Hepatocyte (in vitro differentiated cells): ENCODE measurements at regions not wholly inside any gene's neighbourhood (a gene's known extent, or its start where the extent isn't known, plus 50 kb on each side); places are given as distances from the start of the nearest gene placed in this dataset.

Experiments used
- DNase-seq: peaks from one replicate; pipeline ENCODE4 v3.0.0-alpha.2; 2016; ENCODE audit warnings: low spot score
- H2AFZ ChIP-seq: fragments of 200-600 bp; sonication (generic); 2 replicates; pipeline ENCODE4 v1.6.0; 2016; ENCODE audit warnings: antibody characterized with exemption, mild to moderate bottlenecking
- H3K27ac ChIP-seq: fragments of 200-600 bp; sonication (generic); 2 replicates; pipeline ENCODE4 v1.5.1; 2016; ENCODE audit warnings: mild to moderate bottlenecking
- H3K27me3 ChIP-seq: fragments of 200-600 bp; sonication (generic); 2 replicates; pipeline ENCODE4 v1.6.1; 2016
- H3K36me3 ChIP-seq: fragments of 200-600 bp; sonication (generic); replicated peaks from 2 replicates; pipeline ENCODE4 v1.5.1; 2016; ENCODE audit warnings: low read depth; ENCODE audit not compliant: insufficient read depth
- H3K4me1 ChIP-seq: fragments of 200-600 bp; sonication (generic); 2 replicates; pipeline ENCODE4 v1.5.1; 2016; ENCODE audit warnings: mild to moderate bottlenecking, moderate library complexity; ENCODE audit not compliant: insufficient read depth
- H3K4me2 ChIP-seq: fragments of 200-600 bp; sonication (generic); 2 replicates; pipeline ENCODE4 v1.6.0; 2016
- H3K4me3 ChIP-seq: fragments of 200-600 bp; sonication (generic); 2 replicates; pipeline ENCODE4 v1.5.1; 2016; ENCODE audit warnings: mild to moderate bottlenecking
- H3K79me2 ChIP-seq: fragments of 200-600 bp; sonication (generic); 2 replicates; pipeline ENCODE4 v1.6.0; 2017; ENCODE audit warnings: mild to moderate bottlenecking
- H3K9me2 ChIP-seq: fragments of 200-600 bp; sonication (generic); replicated peaks from 2 replicates; pipeline ENCODE4 v1.6.0; 2017; ENCODE audit warnings: mild to moderate bottlenecking; ENCODE audit not compliant: insufficient read depth
- H3K9me3 ChIP-seq: fragments of 200-600 bp; sonication (generic); 2 replicates; pipeline ENCODE4 v1.5.1; 2016; ENCODE audit warnings: low read depth, mild to moderate bottlenecking
- H4K20me1 ChIP-seq: fragments of 200-600 bp; sonication (generic); 2 replicates; pipeline ENCODE4 v1.6.0; 2016; ENCODE audit warnings: mild to moderate bottlenecking; ENCODE audit not compliant: insufficient read depth, poor library complexity, severe bottlenecking
- EZH2 ChIP-seq: fragments of 200-600 bp; sonication (generic); IDR thresholded peaks from 2 replicates; pipeline ENCODE4 v1.6.1; 2016; ENCODE audit warnings: antibody characterized with exemption, mild to moderate bottlenecking, borderline replicate concordance
- EZH2phosphoT487 ChIP-seq: fragments of 200-600 bp; sonication (generic); IDR thresholded peaks from one replicate; pipeline ENCODE4 v1.6.1; 2018; ENCODE audit warnings: antibody characterized with exemption, mild to moderate bottlenecking, low read depth, moderate library complexity; ENCODE audit not compliant: unreplicated experiment, severe bottlenecking
- whole genome bisulfite sequencing: methylation state at CpG from one replicate; pipeline ENCODE4 v1.1.6; 2016; ENCODE audit warnings: low lambda C conversion rate; ENCODE audit errors: missing lambda C conversion rate; 5-methylcytosine and 5-hydroxymethylcytosine counted together
- TF ChIP-seq, protein P1 (sequence below): fragments of 200-600 bp; sonication (generic); IDR thresholded peaks from 2 replicates; pipeline ENCODE4 v1.5.1; 2016; ENCODE audit warnings: antibody characterized with exemption, mild to moderate bottlenecking; ENCODE audit not compliant: poor library complexity

DNA sequence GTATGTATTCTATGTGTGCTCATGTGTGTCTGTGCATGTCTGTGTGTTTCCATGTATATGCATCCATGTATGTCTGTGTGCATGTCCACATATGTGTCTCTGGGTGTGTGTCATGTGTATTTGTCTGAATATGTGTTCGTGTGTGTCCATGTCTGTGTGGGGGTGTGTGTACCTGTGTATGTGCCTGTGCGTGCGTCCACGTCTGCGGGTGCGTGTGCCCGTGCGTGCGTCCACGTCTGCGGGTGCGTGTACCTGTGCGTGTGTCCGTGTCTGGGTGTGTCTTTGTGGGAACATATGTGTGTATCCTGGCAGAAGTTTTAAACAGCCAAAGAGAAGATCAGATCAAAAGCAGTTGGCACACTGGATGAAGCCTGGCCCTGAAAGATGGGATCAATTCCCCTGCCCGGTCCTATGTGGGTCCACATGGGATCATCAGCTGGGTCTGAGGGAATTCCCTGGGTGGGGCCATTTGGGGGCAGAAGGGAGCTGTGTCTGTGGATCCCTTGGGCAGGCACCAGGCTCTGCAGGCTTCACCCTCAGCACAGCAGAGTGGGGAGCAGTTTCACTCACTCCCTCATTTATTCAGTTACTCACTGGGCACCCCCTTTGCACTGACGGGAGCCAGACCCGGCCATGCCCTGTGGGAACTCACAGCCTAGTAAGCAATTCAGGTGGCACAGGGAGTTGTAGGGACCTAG is 167.4 kb downstream of the MN1 start:
- Histone ChIP-seq H3K4me3 (no peak overlapping the region), H3K27ac (no peak overlapping the region), H3K9me3 (no peaks in the 10 kb centered on the region), H3K79me2 (no peaks in the 10 kb centered on the region), H4K20me1 (no peaks in the 10 kb centered on the region), H2AFZ (no peak overlapping the region), H3K4me1 (peaks cover 18% of the 10 kb centered on the region), H3K36me3 (no peaks in the 10 kb centered on the region), H3K27me3 (no peaks in the 10 kb centered on the region), H3K9me2 (no peaks in the 10 kb centered on the region), H3K4me2 (no peak overlapping the region)
- no peak for DNase-seq
- WGBS, result 96% methylated on average over 17 of the region's 17 CpGs
- TF ChIP-seq EZH2 (no peak), EZH2phosphoT487 (no peak)

DNA sequence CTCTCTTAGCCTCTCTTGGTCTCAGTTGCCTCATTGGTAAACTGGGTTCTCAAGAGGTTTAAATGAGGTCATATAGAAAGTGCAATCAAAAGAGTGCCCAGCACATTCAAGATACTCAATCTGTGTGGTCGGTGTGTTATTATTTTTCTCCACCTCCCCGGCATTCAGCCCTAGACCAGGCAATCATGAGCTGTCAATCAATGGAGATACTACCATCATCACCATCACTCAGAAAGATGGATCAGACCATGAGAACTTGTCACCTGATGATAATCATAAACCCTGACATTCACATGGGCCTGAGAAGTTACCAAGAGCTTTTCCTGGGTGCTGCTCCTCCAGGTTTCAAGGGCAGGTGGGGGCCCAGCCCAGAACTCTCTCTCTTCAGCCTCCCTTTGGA is 166.1 kb downstream of the MN1 start:
- Histone ChIP-seq H2AFZ (no peak overlapping the region), H3K27ac (no peak overlapping the region), H3K4me2 (no peak overlapping the region), H4K20me1 (no peaks in the 10 kb centered on the region), H3K79me2 (no peaks in the 10 kb centered on the region), H3K36me3 (no peaks in the 10 kb centered on the region), H3K9me2 (no peaks in the 10 kb centered on the region), H3K27me3 (no peaks in the 10 kb centered on the region), H3K9me3 (no peaks in the 10 kb centered on the region), H3K4me3 (no peak overlapping the region), H3K4me1 (peaks cover 21% of the 10 kb centered on the region)
- WGBS, result 79% methylated on average over 2 of the region's 2 CpGs
- TF ChIP-seq EZH2phosphoT487 (no peak), EZH2 (no peak)
- TF ChIP-seq, protein P1, sequence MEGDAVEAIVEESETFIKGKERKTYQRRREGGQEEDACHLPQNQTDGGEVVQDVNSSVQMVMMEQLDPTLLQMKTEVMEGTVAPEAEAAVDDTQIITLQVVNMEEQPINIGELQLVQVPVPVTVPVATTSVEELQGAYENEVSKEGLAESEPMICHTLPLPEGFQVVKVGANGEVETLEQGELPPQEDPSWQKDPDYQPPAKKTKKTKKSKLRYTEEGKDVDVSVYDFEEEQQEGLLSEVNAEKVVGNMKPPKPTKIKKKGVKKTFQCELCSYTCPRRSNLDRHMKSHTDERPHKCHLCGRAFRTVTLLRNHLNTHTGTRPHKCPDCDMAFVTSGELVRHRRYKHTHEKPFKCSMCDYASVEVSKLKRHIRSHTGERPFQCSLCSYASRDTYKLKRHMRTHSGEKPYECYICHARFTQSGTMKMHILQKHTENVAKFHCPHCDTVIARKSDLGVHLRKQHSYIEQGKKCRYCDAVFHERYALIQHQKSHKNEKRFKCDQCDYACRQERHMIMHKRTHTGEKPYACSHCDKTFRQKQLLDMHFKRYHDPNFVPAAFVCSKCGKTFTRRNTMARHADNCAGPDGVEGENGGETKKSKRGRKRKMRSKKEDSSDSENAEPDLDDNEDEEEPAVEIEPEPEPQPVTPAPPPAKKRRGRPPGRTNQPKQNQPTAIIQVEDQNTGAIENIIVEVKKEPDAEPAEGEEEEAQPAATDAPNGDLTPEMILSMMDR, result no peak
- DNase-seq, result no peak

DNA sequence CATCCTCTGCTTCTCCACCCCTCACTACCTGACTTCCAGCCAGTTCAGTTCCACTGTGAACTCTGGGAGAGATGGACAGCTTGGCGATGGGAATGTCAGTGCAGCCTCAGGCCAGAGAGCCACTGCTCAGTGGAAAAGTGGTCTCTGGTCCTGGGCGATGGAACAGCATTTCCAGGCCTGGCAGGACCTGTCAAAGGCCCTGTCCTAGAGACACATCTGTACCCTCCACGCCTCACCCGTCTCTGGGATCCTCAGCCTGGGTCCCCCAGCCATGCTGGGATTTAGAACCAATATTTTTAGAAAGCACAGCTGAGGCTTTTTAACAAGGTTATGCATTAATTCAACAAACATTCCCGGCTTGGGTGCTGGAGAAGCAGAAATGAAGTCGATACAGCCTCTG is 165.7 kb downstream of the MN1 start:
- Histone ChIP-seq H3K27me3 (no peaks in the 10 kb centered on the region), H3K4me3 (no peak overlapping the region), H3K9me3 (no peaks in the 10 kb centered on the region), H3K4me2 (no peak overlapping the region), H3K36me3 (no peaks in the 10 kb centered on the region), H4K20me1 (no peaks in the 10 kb centered on the region), H3K27ac (no peak overlapping the region), H3K4me1 (peaks cover 25% of the 10 kb centered on the region), H2AFZ (no peak overlapping the region), H3K9me2 (no peaks in the 10 kb centered on the region), H3K79me2 (no peaks in the 10 kb centered on the region)
- 85% methylated on average over 6 of the region's 6 CpGs for WGBS
- TF ChIP-seq, protein P1, result no peak
- TF ChIP-seq EZH2phosphoT487 (no peak), EZH2 (no peak)
- DNase-seq, result no peak

DNA sequence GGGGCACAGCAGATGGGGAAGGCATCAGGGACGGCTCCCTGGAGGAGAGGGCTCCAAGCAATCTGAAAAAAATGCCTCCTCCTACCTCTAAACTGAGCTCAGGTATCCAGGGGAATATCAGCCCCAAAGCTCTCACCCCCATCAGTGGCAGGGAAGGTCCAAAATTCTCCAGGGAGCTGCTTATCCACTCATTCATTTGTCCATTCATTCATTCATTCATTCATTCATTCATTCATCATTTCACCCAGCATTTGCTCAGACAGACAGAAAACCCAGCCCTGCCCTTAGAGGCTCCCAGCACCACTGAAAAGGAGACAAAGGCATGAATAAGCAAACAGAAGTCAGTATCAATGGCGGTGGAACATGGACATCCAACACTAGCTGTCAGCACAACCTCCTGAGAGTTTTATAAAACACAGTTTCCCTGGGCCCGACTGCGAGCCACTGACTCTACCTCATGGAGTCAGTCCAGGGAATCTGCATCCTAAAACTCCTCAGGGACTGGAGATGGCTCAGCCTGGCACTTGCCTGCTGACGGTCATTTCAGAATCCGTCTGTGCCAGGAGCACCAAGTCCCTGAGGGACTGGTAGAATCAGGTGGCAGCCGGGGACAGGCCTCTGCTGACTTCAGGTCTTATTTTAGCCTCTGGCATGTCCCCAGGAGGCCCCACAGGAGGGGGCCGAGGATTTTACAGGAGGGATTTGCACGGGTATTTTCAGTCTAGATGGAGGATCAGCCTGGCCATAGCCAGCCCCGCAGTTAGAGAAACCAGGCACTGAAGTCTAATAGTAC is 164.6 kb downstream of the MN1 start:
- Histone ChIP-seq H3K4me1 (peaks cover 32% of the 10 kb centered on the region), H3K9me2 (no peaks in the 10 kb centered on the region), H3K9me3 (no peaks in the 10 kb centered on the region), H3K27ac (no peak overlapping the region), H3K4me2 (no peak overlapping the region), H2AFZ (no peak overlapping the region), H3K27me3 (no peaks in the 10 kb centered on the region), H3K4me3 (no peak overlapping the region), H3K36me3 (no peaks in the 10 kb centered on the region), H4K20me1 (no peaks in the 10 kb centered on the region), H3K79me2 (no peaks in the 10 kb centered on the region)
- 71% methylated on average over 10 of the region's 10 CpGs for WGBS
- no peak for DNase-seq
- TF ChIP-seq EZH2phosphoT487, result no peak
- no peak for TF ChIP-seq EZH2
- TF ChIP-seq, protein P1, result no peak
